Muscle of leg (tissue), 3 donors: ENCODE measurements at regions not wholly inside any gene's neighbourhood (a gene's known extent, or its start where the extent isn't known, plus 50 kb on each side); places are given as distances from the start of the nearest gene placed in this dataset.
"Not testable (repeated sequence)": the region's sequence is repeated elsewhere in the genome, so short reads cannot be mapped to it uniquely, and the experiment has no call there.

Experiments used
- DNase-seq: peaks from one replicate; pipeline ENCODE4 v3.0.0; 2013
- H3K27ac ChIP-seq: one replicate; pipeline ENCODE4 v1.5.1; 2013; ENCODE audit warnings: mild to moderate bottlenecking, low read length, control low read depth
- H3K27me3 ChIP-seq: one replicate; pipeline ENCODE4 v1.6.1; 2013; ENCODE audit warnings: low read length; ENCODE audit not compliant: control insufficient read depth, insufficient read depth
- H3K36me3 ChIP-seq: one replicate; pipeline ENCODE4 v1.6.1; 2013; ENCODE audit warnings: low read length; ENCODE audit not compliant: control insufficient read depth, insufficient read depth
- H3K4me1 ChIP-seq: one replicate; pipeline ENCODE4 v1.6.1; 2013; ENCODE audit warnings: low read length; ENCODE audit not compliant: control insufficient read depth, insufficient read depth
- H3K4me3 ChIP-seq: one replicate; pipeline ENCODE4 v1.5.1; 2013; ENCODE audit warnings: low read length, control low read depth
- H3K9me3 ChIP-seq: replicated peaks from 2 replicates; pipeline ENCODE4 v1.6.1; 2013; ENCODE audit warnings: low read depth, low read length; ENCODE audit not compliant: control insufficient read depth
- WGBS: methylation state at CpG from one replicate; pipeline ENCODE4 v1.1.5; 2013; ENCODE audit warnings: missing lambda C conversion rate; ENCODE audit not compliant: insufficient coverage; 5-methylcytosine and 5-hydroxymethylcytosine counted together

DNA sequence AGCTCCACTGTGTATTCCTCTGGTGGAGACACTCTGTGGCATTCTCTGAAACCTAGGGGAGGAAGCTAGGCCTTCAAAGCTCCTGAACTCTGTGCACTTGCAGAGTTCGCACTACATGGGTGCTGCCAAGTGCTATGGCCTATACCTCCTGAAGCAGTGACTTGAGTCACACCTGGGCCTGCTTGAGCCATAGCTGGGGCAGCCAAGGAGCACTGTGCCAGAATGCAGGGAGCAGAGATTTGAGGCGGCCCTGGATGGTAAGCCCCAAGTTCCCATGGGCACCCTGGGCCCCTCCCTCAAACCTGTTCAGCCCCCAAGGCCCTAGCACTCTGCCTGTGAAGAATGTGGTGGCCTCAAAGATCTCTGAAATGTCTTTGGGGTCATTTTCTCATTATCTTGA is 212.9 kb downstream of the SPATA31A6 start:
- WGBS: 80% methylated on average over 1 of the region's 2 CpGs

DNA sequence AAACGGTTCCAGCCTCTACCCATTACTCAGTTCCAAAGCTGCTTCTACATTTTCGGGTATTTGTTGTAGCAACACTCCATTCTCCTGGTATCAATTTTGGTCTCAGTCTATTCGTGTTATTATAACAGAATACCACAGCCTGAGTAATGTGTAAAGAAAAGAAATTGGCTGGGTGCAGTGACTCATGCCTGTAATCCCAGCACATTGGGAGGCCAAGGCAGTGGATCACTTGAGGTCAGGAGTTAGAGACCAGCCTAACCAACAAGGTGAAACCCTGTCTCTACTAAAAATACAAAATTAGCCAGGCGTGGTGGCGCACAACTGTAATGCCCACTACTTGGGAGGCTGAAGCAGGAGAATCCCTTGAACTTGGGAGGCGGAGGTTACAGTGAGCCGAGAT is 213.9 kb downstream of the SPATA31A6 start:
- H3K4me3 ChIP-seq, DNase-seq, H3K27ac ChIP-seq, H3K4me1 ChIP-seq, H3K36me3 ChIP-seq, H3K9me3 ChIP-seq, H3K27me3 ChIP-seq: not testable (repeated sequence)
- WGBS: 83% methylated on average over 2 of the region's 7 CpGs

More for the DNA sequence above, 212.9 kb downstream of the SPATA31A6 start:
- Histone ChIP-seq H3K36me3 (no peaks in the 10 kb centered on the region), H3K4me3 (no peak overlapping the region), H3K4me1 (no peaks in the 10 kb centered on the region), H3K27ac (no peak overlapping the region), H3K27me3 (no peaks in the 10 kb centered on the region), H3K9me3 (peaks cover 5% of the 10 kb centered on the region)
- no peak for DNase-seq

DNA sequence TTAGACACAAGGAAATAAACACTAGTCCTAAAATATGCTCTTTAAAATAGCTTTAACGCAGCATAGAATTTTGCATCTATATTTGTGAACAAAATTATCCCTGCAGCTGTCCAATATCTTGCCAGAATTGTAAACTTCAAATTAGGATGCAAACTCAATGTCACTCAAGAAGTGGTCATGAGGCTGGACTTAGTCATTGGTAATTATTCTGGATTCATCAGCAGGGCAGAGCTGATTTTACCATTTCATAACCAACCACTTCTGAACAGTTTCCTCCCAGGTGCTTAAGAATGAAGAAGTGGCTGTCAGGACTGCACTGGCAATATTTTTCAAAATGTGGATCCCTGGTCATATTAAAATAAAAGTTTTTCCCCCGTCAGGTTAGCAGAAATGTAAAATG is 219.5 kb downstream of the SPATA31A6 start:
- WGBS: no CpG with 5 or more reads among the region's 2 CpGs
- H3K4me3 ChIP-seq, H3K4me1 ChIP-seq, H3K36me3 ChIP-seq, H3K27me3 ChIP-seq, H3K27ac ChIP-seq, H3K9me3 ChIP-seq, DNase-seq: not testable (repeated sequence)

DNA sequence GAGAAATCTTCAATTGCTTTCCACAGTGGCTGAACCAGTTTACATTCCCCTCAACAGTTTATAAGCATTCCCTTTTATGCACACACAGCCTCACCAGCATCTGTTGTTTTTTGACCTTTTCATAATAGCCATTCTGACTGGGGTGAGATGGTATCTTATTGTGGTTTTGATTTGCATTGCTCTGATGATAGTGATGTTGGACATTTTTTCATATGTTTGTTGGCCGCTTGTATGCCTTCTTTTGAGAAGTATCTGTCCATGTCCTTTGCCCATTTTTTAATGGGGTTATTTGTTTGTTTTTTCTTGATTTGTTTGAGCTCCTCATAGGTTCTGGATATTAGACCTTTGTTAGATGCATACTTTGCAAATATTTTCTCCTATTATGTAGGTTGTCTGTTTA is 226.1 kb downstream of the SPATA31A6 start:
- H3K4me1 ChIP-seq, DNase-seq, H3K36me3 ChIP-seq, H3K27me3 ChIP-seq, H3K27ac ChIP-seq, H3K4me3 ChIP-seq, H3K9me3 ChIP-seq: not testable (repeated sequence)
- no CpG with 5 or more reads among the region's 1 CpG for WGBS

DNA sequence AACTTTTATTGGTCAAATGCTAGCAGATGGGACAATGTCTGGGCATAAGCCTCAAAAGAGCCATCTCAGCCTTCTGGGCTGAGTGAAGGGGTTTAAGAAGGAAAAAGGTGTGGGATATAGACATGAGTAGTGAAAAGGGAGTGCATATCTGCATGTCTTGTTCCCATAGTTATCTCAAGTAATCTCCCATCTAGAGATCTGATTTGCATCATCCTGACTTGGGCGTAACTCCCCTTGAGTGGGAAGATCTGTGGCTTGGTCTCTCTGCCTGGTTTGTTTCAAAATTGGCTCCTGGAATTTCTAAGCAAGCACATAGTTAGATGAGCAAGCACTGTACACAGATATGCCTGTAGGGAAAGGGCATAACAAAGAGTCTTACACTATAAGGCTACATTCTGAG is 228.9 kb downstream of the SPATA31A6 start:
- H3K27me3 ChIP-seq, H3K9me3 ChIP-seq, H3K4me1 ChIP-seq, H3K36me3 ChIP-seq, H3K27ac ChIP-seq, DNase-seq, H3K4me3 ChIP-seq: not testable (repeated sequence)
- no CpG with 5 or more reads among the region's 1 CpG for WGBS

DNA sequence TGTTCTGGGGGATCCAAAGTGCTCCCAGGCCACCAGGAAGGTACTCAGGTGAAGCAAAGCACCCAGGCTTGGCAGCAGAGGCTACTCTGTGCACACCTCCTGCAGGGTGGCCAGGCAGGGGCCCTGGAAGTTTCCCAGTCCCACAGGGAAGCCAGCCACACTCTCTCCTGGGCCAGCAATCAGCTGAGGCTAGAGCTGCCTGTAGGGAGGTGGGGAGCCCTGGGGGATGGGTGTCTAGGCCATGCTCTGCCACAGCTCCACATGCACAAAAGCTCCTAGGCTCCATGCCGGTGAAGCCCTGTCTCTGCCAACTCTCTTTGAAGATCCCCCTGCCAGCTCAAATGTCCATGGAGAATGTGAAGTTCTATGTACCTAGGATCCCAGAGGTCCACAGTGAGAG is 231.4 kb downstream of the SPATA31A6 start:
- not testable (repeated sequence) for H3K36me3 ChIP-seq, H3K4me1 ChIP-seq, H3K4me3 ChIP-seq, H3K27ac ChIP-seq, H3K9me3 ChIP-seq, H3K27me3 ChIP-seq, DNase-seq
- WGBS: no CpG with 5 or more reads among the region's 1 CpG

DNA sequence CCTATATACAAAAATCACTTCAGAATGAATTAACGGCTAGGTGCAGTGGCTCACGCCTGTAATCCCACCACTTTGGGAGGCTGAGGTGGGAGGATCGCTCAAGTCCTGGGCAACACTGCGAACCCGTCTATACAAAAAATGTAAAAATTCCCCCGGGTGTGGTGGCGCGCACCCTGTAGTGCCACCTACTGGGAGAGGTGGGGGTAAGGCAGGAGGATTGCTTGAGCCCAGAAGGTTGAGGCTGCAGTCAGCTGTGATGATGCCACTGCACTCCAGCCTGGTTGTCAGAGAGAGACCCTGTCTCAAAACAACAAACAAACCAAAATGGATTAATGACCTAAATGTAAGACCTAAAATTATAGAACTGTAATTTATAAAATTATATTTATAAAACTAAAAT is 236.2 kb downstream of the SPATA31A6 start:
- not testable (repeated sequence) for DNase-seq, H3K9me3 ChIP-seq, H3K4me1 ChIP-seq, H3K27me3 ChIP-seq, H3K36me3 ChIP-seq, H3K27ac ChIP-seq, H3K4me3 ChIP-seq
- WGBS: no CpG with 5 or more reads among the region's 8 CpGs

DNA sequence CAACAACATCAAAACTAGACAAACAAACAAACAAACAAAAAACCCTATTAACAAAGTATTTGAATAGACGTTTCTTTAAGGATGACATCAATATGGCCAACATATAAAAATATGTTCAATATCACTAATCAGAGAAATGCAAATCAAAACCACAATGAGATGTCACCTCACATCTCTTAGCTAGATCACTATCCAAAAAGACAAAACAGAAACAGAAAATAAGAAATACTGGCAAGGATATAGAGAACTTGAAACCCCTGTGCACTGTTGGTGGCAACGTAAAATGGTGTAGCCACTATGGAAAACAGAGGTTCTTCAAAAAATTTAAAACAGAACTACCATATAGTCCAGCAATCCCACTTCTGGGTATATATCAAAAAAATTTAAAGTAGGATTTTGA is 236.9 kb downstream of the SPATA31A6 start:
- not testable (repeated sequence) for DNase-seq, H3K27me3 ChIP-seq, H3K4me1 ChIP-seq, H3K9me3 ChIP-seq, H3K27ac ChIP-seq, H3K4me3 ChIP-seq, H3K36me3 ChIP-seq
- no CpG with 5 or more reads among the region's 2 CpGs for WGBS

DNA sequence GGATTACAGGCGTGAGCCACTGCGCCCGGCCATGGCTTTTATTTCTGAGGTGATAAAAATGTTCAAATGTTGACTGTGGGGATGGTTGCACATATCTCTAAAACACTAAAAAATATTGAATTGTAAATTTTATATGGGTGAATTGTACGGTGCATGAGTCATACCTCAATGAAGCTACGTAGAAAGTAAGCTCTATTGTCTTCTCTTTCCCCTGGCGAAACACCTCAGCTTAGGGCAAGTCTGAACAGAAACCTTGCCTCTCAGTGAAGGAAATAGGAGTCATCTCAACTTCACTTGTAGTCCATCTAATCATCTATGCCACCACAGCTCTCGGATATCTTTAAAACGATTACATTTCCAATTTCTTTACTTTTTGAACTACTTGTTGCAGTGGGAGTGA is 238.2 kb downstream of the SPATA31A6 start:
- WGBS: 100% methylated on average over 1 of the region's 8 CpGs
- H3K27me3 ChIP-seq, H3K4me1 ChIP-seq, DNase-seq, H3K4me3 ChIP-seq, H3K36me3 ChIP-seq, H3K9me3 ChIP-seq, H3K27ac ChIP-seq: not testable (repeated sequence)

DNA sequence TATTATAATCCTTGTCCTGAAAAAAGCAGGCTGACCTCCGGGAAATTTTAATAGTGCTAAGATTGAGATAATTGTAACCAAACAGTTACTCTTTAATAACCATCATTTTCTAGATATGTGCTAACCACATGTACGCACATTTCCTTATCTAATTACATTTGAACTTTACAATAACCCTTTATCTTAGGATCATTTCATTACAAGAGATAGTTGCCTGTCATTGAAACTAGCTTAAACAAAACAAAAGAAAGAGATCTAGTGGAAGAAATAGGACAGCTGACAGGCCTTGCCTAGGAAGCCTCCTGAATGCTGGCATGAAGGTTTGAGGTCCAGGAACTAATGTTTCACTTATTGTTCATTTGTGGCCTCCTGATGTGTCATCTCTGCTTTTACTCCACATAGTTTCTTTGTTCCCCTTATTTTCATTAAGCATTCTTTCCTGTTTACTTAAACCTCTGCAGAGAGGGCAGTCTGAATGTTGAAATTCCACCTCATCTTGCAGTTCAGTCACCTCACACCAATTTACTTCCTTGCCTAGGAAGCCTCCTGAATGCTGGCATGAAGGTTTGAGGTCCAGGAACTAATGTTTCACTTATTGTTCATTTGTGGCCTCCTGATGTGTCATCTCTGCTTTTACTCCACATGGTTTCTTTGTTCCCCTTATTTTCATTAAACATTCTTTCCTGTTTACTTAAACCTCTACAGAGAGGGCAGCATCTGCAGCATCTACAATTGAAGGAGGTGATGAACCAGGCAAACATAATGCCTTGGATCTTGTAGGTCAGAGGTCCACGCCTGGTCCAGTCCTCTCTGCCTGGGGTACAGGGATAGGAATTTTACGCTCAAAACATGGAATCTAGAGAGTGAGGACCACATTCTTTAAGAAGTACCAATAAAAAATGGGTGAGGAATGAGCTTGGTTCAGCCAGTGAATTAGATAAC is 247.5 kb downstream of the SPATA31A6 start:
- WGBS: no CpG with 5 or more reads among the region's 4 CpGs
- not testable (repeated sequence) for H3K4me1 ChIP-seq, H3K27me3 ChIP-seq, DNase-seq, H3K9me3 ChIP-seq, H3K36me3 ChIP-seq, H3K4me3 ChIP-seq, H3K27ac ChIP-seq

DNA sequence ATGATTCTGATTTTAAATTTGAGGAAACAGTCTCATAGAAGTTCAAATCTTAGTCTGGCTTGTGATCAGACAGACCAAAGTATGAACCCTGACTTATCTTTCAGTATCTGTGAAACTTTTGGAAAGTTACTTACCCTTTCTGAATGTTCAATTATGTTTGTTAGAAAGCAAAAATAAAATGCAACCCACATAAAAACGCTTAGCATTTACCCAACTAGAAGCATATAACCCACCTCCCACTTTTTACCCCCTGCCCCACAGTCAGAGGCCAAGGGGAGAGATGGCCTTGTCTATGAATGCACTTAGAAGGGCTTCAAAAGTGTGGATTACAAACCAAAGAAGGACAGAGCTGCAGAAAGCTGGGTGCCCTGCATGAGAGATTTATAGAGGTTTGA is 248.2 kb downstream of the SPATA31A6 start:
- WGBS: no CpG with 5 or more reads among the region's 1 CpG
- not testable (repeated sequence) for H3K27ac ChIP-seq, H3K4me3 ChIP-seq, H3K4me1 ChIP-seq, DNase-seq, H3K27me3 ChIP-seq, H3K36me3 ChIP-seq, H3K9me3 ChIP-seq
